Endothelial cell (in vitro differentiated cells): ENCODE measurements at regions not wholly inside any gene's neighbourhood (a gene's known extent, or its start where the extent isn't known, plus 50 kb on each side); places are given as distances from the start of the nearest gene placed in this dataset.

Experiments
- DNase-seq: peaks from one replicate; pipeline ENCODE4 v3.0.0; 2021; ENCODE audit warnings: low spot score
- H3K27ac Mint-ChIP-seq: one replicate; pipeline ENCODE4 v1.8.0; 2021; ENCODE audit warnings: mixed read lengths, inconsistent platforms; ENCODE audit not compliant: unreplicated experiment
- H3K27me3 Mint-ChIP-seq: one replicate; pipeline ENCODE4 v1.8.0; 2021; ENCODE audit warnings: mild to moderate bottlenecking, moderate library complexity, mixed read lengths, inconsistent platforms; ENCODE audit not compliant: unreplicated experiment
- H3K36me3 Mint-ChIP-seq: one replicate; pipeline ENCODE4 v1.8.0; 2021; ENCODE audit warnings: mild to moderate bottlenecking, low read depth, mixed read lengths, inconsistent platforms; ENCODE audit not compliant: unreplicated experiment
- H3K4me1 Mint-ChIP-seq: one replicate; pipeline ENCODE4 v1.8.0; 2021; ENCODE audit warnings: mild to moderate bottlenecking, mixed read lengths, inconsistent platforms; ENCODE audit not compliant: unreplicated experiment
- H3K4me3 Mint-ChIP-seq: one replicate; pipeline ENCODE4 v1.8.0; 2021; ENCODE audit warnings: mild to moderate bottlenecking, mixed read lengths, inconsistent platforms; ENCODE audit not compliant: unreplicated experiment
- H3K9me3 Mint-ChIP-seq: one replicate; pipeline ENCODE4 v1.8.0; 2021; ENCODE audit warnings: mixed read lengths, inconsistent platforms; ENCODE audit not compliant: unreplicated experiment
- TF ChIP-seq, protein P1 (sequence below): fragments of 200-600 bp; sonication (generic); IDR thresholded peaks from one replicate; pipeline ENCODE4 v1.5.0; 2021; ENCODE audit warnings: antibody characterized with exemption; ENCODE audit not compliant: unreplicated experiment

DNA sequence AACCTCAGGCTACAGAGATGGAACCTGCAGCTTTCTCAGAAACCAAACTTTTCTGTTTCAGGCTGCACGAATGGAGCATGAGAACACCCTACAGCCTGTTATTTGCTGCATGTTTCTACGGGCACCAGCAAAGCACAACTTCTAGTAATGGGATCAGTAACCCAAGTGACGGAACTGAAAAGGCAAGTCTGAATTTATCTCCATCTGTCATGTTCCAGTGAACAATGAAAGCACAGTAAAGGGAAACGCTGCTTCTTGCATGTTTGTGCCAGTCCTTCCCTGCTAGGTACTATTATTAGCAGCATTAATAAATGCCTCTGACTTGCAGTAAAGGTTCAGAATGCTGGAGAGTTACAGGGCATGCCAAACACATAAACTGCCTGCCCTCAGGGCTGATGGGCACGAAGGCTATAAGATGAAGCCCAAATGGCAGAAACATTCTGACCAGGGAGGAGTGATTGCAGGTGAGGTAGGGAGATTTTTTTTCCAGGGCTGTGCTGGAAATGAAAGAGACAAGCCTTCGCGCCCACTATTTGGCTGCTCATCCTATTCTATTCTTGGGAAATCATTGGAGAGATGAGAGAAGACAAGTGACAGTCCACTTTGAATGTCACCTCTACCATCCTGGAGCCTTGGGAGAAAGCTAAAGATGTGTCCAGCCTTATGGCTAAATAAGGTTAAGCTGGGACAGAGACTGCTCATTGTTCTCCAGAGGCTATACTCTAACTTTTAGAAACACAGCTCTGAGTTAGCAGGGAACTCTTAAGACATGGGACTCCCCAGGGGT lies 100.4 kb upstream of the PLXNC1 start:
- no peak overlapping the region for H3K27ac Mint-ChIP-seq

DNA sequence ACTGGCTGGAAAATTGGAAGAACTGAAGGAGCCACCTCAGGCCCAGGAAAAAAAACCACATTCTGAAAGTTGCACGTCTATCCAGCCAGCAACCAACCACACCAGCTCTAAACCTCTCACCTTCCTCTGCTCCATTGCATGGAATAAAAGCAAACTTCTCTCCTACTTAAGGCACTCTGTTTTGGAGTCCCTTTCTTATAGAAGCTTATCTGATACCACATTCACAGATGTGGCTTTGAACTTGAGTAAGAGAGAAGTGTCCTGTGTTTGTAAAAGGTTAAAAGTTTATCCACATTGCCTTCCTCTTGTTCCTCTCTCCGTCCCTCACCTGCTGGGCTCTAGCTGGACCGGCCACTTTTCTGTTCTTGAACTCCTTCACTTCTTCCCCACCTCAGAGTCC lies 99.6 kb upstream of the PLXNC1 start:
- no peak for DNase-seq
- H3K27ac Mint-ChIP-seq, result no peak overlapping the region
- peaks cover 4% of the 10 kb centered on the region for H3K4me1 Mint-ChIP-seq
- TF ChIP-seq, protein P1, sequence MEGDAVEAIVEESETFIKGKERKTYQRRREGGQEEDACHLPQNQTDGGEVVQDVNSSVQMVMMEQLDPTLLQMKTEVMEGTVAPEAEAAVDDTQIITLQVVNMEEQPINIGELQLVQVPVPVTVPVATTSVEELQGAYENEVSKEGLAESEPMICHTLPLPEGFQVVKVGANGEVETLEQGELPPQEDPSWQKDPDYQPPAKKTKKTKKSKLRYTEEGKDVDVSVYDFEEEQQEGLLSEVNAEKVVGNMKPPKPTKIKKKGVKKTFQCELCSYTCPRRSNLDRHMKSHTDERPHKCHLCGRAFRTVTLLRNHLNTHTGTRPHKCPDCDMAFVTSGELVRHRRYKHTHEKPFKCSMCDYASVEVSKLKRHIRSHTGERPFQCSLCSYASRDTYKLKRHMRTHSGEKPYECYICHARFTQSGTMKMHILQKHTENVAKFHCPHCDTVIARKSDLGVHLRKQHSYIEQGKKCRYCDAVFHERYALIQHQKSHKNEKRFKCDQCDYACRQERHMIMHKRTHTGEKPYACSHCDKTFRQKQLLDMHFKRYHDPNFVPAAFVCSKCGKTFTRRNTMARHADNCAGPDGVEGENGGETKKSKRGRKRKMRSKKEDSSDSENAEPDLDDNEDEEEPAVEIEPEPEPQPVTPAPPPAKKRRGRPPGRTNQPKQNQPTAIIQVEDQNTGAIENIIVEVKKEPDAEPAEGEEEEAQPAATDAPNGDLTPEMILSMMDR, result no peak
- no peak overlapping the region for H3K4me3 Mint-ChIP-seq
- H3K27me3 Mint-ChIP-seq, result no peaks in the 10 kb centered on the region
- H3K36me3 Mint-ChIP-seq, result no peaks in the 10 kb centered on the region
- H3K9me3 Mint-ChIP-seq, result no peaks in the 10 kb centered on the region

More for the DNA sequence above, 100.4 kb upstream of the PLXNC1 start:
- H3K9me3 Mint-ChIP-seq, result no peaks in the 10 kb centered on the region
- no peak overlapping the region for H3K4me3 Mint-ChIP-seq
- H3K27me3 Mint-ChIP-seq, result no peaks in the 10 kb centered on the region
- H3K4me1 Mint-ChIP-seq, result peaks cover 4% of the 10 kb centered on the region
- H3K36me3 Mint-ChIP-seq, result no peaks in the 10 kb centered on the region
- no peak for DNase-seq
- TF ChIP-seq, protein P1, result no peak

GRCh38 chr12:94049718-94050117 lies 98.7 kb upstream of the PLXNC1 start:
- Mint-ChIP-seq H3K27me3 (no peaks in the 10 kb centered on the region), H3K36me3 (no peaks in the 10 kb centered on the region), H3K4me3 (no peak overlapping the region), H3K9me3 (no peaks in the 10 kb centered on the region), H3K4me1 (peaks cover 4% of the 10 kb centered on the region), H3K27ac (no peak overlapping the region)
- no peak for DNase-seq
- TF ChIP-seq, protein P1, result no peak

GRCh38 chr12:94053676-94054075 lies 94.7 kb upstream of the PLXNC1 start:
- no peaks in the 10 kb centered on the region for H3K9me3 Mint-ChIP-seq
- H3K27ac Mint-ChIP-seq, result no peak overlapping the region
- H3K4me1 Mint-ChIP-seq, result no peaks in the 10 kb centered on the region
- no peaks in the 10 kb centered on the region for H3K27me3 Mint-ChIP-seq
- TF ChIP-seq, protein P1, result no peak
- no peaks in the 10 kb centered on the region for H3K36me3 Mint-ChIP-seq
- H3K4me3 Mint-ChIP-seq, result no peak overlapping the region
- no peak for DNase-seq

DNA sequence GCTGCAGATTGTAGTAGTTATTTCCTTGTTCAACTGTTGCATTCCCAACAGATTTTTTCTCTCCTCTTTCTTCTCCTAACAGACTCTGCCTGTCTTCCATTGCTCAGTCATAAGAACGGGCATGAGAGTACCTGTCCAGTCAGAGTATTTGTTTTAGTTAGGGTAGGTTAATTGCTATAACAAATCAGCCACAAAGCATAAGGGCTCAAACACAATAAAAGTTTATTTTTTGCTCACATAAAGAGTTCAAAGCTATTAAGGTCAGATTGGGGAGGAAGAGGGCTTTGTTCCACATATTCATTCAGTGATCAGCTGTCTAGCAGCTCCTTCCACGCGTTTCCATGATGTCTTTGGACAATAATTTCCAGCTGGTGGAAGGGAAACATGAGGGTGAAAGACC lies 92.8 kb upstream of the PLXNC1 start:
- Mint-ChIP-seq H3K36me3 (no peaks in the 10 kb centered on the region), H3K9me3 (no peaks in the 10 kb centered on the region), H3K4me1 (no peaks in the 10 kb centered on the region), H3K27ac (no peak overlapping the region), H3K27me3 (no peaks in the 10 kb centered on the region), H3K4me3 (no peak overlapping the region)
- TF ChIP-seq, protein P1, result no peak
- no peak for DNase-seq
